ENCODE measurements at regions not wholly inside any gene's neighbourhood (a gene's known extent, or its start where the extent isn't known, plus 50 kb on each side); places are given as distances from the start of the nearest gene placed in this dataset.

DNA sequence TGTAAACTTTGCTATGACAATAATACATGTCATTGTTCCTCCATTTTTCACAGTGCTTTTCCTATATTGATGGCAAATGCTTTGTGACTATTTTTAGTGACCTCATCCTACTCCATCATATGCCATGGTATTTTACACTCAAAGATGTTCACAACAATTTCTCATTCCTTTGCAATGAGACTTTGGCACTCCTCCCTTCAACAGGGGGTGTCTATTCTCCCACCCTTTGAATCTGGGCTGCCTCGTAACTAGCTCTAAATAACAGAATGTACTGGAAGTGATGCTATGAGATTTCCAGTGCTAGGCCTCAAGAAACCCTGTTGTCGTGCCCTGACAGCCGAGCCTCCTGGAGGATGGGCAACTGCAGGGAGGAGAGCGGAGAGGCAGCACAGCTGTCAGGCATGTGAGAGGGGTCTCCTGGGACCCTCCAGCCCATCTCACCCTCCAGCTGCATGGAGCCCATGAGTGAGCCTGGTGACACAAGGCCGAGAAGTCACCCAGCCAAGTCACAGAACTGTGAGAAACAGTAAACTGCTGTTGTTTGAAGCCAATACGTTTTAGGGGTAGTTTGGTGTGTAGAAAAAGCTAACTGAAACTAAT is 103.1 kb upstream of the APCDD1 start:
- TF ChIP-seq NANOG (IDR thresholded peaks at IDR 0.05; ENCODE audit: borderline replicate concordance) (no peak), ZNF114 (CRISPR knock-in tag; IDR thresholded peaks at IDR 0.05) (no peak), JUNB (IDR thresholded peaks at IDR 0.05; ENCODE audit: unreplicated experiment) (no peak), EZH2 (IDR thresholded peaks at IDR 0.05; ENCODE audit: low read depth, unreplicated experiment) (no peak), POLR2AphosphoS5 (IDR thresholded peaks at IDR 0.05; ENCODE audit: low read depth) (no peak), ZNF331 (CRISPR knock-in tag; IDR thresholded peaks at IDR 0.05; ENCODE audit: low read depth) (no peak)
- TF ChIP-seq, protein P1, sequence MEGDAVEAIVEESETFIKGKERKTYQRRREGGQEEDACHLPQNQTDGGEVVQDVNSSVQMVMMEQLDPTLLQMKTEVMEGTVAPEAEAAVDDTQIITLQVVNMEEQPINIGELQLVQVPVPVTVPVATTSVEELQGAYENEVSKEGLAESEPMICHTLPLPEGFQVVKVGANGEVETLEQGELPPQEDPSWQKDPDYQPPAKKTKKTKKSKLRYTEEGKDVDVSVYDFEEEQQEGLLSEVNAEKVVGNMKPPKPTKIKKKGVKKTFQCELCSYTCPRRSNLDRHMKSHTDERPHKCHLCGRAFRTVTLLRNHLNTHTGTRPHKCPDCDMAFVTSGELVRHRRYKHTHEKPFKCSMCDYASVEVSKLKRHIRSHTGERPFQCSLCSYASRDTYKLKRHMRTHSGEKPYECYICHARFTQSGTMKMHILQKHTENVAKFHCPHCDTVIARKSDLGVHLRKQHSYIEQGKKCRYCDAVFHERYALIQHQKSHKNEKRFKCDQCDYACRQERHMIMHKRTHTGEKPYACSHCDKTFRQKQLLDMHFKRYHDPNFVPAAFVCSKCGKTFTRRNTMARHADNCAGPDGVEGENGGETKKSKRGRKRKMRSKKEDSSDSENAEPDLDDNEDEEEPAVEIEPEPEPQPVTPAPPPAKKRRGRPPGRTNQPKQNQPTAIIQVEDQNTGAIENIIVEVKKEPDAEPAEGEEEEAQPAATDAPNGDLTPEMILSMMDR (conservative IDR thresholded peaks at IDR 0.05; ENCODE audit: low read depth in 2 of 2): no peak
- TF ChIP-seq, protein P2, sequence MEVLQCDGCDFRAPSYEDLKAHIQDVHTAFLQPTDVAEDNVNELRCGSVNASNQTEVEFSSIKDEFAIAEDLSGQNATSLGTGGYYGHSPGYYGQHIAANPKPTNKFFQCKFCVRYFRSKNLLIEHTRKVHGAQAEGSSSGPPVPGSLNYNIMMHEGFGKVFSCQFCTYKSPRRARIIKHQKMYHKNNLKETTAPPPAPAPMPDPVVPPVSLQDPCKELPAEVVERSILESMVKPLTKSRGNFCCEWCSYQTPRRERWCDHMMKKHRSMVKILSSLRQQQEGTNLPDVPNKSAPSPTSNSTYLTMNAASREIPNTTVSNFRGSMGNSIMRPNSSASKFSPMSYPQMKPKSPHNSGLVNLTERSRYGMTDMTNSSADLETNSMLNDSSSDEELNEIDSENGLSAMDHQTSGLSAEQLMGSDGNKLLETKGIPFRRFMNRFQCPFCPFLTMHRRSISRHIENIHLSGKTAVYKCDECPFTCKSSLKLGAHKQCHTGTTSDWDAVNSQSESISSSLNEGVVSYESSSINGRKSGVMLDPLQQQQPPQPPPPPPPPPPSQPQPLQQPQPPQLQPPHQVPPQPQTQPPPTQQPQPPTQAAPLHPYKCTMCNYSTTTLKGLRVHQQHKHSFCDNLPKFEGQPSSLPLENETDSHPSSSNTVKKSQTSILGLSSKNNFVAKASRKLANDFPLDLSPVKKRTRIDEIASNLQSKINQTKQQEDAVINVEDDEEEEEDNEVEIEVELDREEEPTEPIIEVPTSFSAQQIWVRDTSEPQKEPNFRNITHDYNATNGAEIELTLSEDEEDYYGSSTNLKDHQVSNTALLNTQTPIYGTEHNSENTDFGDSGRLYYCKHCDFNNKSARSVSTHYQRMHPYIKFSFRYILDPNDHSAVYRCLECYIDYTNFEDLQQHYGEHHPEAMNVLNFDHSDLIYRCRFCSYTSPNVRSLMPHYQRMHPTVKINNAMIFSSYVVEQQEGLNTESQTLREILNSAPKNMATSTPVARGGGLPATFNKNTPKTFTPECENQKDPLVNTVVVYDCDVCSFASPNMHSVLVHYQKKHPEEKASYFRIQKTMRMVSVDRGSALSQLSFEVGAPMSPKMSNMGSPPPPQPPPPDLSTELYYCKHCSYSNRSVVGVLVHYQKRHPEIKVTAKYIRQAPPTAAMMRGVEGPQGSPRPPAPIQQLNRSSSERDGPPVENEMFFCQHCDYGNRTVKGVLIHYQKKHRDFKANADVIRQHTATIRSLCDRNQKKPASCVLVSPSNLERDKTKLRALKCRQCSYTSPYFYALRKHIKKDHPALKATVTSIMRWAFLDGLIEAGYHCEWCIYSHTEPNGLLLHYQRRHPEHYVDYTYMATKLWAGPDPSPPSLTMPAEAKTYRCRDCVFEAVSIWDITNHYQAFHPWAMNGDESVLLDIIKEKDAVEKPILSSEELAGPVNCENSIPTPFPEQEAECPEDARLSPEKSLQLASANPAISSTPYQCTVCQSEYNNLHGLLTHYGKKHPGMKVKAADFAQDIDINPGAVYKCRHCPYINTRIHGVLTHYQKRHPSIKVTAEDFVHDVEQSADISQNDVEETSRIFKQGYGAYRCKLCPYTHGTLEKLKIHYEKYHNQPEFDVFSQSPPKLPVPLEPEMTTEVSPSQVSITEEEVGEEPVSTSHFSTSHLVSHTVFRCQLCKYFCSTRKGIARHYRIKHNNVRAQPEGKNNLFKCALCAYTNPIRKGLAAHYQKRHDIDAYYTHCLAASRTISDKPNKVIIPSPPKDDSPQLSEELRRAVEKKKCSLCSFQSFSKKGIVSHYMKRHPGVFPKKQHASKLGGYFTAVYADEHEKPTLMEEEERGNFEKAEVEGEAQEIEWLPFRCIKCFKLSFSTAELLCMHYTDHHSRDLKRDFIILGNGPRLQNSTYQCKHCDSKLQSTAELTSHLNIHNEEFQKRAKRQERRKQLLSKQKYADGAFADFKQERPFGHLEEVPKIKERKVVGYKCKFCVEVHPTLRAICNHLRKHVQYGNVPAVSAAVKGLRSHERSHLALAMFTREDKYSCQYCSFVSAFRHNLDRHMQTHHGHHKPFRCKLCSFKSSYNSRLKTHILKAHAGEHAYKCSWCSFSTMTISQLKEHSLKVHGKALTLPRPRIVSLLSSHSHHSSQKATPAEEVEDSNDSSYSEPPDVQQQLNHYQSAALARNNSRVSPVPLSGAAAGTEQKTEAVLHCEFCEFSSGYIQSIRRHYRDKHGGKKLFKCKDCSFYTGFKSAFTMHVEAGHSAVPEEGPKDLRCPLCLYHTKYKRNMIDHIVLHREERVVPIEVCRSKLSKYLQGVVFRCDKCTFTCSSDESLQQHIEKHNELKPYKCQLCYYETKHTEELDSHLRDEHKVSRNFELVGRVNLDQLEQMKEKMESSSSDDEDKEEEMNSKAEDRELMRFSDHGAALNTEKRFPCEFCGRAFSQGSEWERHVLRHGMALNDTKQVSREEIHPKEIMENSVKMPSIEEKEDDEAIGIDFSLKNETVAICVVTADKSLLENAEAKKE (CRISPR knock-in tag; IDR thresholded peaks at IDR 0.05): no peak
- TF ChIP-seq, protein P3, sequence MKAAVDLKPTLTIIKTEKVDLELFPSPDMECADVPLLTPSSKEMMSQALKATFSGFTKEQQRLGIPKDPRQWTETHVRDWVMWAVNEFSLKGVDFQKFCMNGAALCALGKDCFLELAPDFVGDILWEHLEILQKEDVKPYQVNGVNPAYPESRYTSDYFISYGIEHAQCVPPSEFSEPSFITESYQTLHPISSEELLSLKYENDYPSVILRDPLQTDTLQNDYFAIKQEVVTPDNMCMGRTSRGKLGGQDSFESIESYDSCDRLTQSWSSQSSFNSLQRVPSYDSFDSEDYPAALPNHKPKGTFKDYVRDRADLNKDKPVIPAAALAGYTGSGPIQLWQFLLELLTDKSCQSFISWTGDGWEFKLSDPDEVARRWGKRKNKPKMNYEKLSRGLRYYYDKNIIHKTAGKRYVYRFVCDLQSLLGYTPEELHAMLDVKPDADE (IDR thresholded peaks at IDR 0.05): no peak
- TF ChIP-seq, protein P4, sequence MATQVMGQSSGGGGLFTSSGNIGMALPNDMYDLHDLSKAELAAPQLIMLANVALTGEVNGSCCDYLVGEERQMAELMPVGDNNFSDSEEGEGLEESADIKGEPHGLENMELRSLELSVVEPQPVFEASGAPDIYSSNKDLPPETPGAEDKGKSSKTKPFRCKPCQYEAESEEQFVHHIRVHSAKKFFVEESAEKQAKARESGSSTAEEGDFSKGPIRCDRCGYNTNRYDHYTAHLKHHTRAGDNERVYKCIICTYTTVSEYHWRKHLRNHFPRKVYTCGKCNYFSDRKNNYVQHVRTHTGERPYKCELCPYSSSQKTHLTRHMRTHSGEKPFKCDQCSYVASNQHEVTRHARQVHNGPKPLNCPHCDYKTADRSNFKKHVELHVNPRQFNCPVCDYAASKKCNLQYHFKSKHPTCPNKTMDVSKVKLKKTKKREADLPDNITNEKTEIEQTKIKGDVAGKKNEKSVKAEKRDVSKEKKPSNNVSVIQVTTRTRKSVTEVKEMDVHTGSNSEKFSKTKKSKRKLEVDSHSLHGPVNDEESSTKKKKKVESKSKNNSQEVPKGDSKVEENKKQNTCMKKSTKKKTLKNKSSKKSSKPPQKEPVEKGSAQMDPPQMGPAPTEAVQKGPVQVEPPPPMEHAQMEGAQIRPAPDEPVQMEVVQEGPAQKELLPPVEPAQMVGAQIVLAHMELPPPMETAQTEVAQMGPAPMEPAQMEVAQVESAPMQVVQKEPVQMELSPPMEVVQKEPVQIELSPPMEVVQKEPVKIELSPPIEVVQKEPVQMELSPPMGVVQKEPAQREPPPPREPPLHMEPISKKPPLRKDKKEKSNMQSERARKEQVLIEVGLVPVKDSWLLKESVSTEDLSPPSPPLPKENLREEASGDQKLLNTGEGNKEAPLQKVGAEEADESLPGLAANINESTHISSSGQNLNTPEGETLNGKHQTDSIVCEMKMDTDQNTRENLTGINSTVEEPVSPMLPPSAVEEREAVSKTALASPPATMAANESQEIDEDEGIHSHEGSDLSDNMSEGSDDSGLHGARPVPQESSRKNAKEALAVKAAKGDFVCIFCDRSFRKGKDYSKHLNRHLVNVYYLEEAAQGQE (IDR thresholded peaks at IDR 0.05; ENCODE audit: unreplicated experiment): no peak
- Mint-ChIP-seq H3K4me3 (no peak overlapping the region), H3K27ac (no peak overlapping the region), H3K9me3 (no peaks in the 10 kb centered on the region), H3K4me1 (peaks cover 3% of the 10 kb centered on the region), H3K27me3 (ENCODE audit: insufficient read depth, low read depth, poor library complexity) (peaks cover 6% of the 10 kb centered on the region), H3K36me3 (ENCODE audit: low read depth) (no peaks in the 10 kb centered on the region)
- Histone ChIP-seq H3K4me3 (no peak overlapping the region), H3K4me1 (ENCODE audit: insufficient read depth) (no peaks in the 10 kb centered on the region; the same call in 1 of the 2 replicates), H3K36me3 (ENCODE audit: insufficient read depth) (no peaks in the 10 kb centered on the region), H3K9me2 (ENCODE audit: insufficient read depth) (peaks cover 5% of the 10 kb centered on the region; the same call in 1 of the 2 replicates), H3K27me3 (ENCODE audit: insufficient read depth) (no peaks in the 10 kb centered on the region), H3K4me2 (no peak overlapping the region), H3K79me2 (replicated peaks; ENCODE audit: insufficient read depth) (no peaks in the 10 kb centered on the region), H3K27ac (ENCODE audit: low read depth) (no peak overlapping the region), H4K20me1 (replicated peaks; ENCODE audit: insufficient read depth) (no peaks in the 10 kb centered on the region), H3F3A (replicated peaks; ENCODE audit: low read depth) (no peaks in the 10 kb centered on the region), H2AFZ (no peak overlapping the region)
- no peak for ATAC-seq
- DNase-seq (ENCODE audit: low spot score): no peak
